SK-N-SH (cell line): ENCODE measurements at regions not wholly inside any gene's neighbourhood (a gene's known extent, or its start where the extent isn't known, plus 50 kb on each side); places are given as distances from the start of the nearest gene placed in this dataset.

Experiments used
- CHD2 ChIP-seq: fragments of 150-350 bp; IDR thresholded peaks from 2 replicates; pipeline ENCODE4 v1.6.1; 2018; ENCODE audit warnings: low read length; ENCODE audit not compliant: partially characterized antibody
- CTCF ChIP-seq: fragments of 200-600 bp; sonication (generic); IDR thresholded peaks from 2 replicates; pipeline ENCODE4 v1.6.1; 2017; ENCODE audit warnings: antibody characterized with exemption, mild to moderate bottlenecking, moderate library complexity
- MXI1 ChIP-seq: IDR thresholded peaks from 2 replicates; pipeline ENCODE4 v1.6.1; 2012; ENCODE audit warnings: mild to moderate bottlenecking, low read depth, low read length, improper control_type of control experiment
- POLR2AphosphoS5 ChIP-seq: IDR thresholded peaks from 2 replicates; pipeline ENCODE4 v1.6.1; 2012; ENCODE audit warnings: low read depth, low read length
- SIN3A ChIP-seq: IDR thresholded peaks from 2 replicates; pipeline ENCODE4 v1.6.1; 2012; ENCODE audit warnings: low read depth, mild to moderate bottlenecking, low read length, moderate library complexity, borderline replicate concordance
- SMC3 ChIP-seq: IDR thresholded peaks from 2 replicates; pipeline ENCODE4 v1.6.1; 2012; ENCODE audit warnings: low read depth, low read length, improper control_type of control experiment
- TAF1 ChIP-seq: IDR thresholded peaks from 2 replicates; pipeline ENCODE4 v1.6.1; 2012; ENCODE audit warnings: low read depth, mild to moderate bottlenecking, low read length, moderate library complexity, borderline replicate concordance
- ZBTB33 ChIP-seq: IDR thresholded peaks from 2 replicates; pipeline ENCODE4 v1.4.0; 2012; ENCODE audit warnings: low read depth, borderline replicate concordance

GRCh38 chr7:12879139-12879538 lies 191.7 kb downstream of the ARL4A start:
- no peak for TF ChIP-seq CTCF
- TF ChIP-seq SIN3A, result no peak
- no peak for TF ChIP-seq ZBTB33
- TF ChIP-seq CHD2, result no peak
- no peak for TF ChIP-seq POLR2AphosphoS5
- TF ChIP-seq TAF1, result no peak
- no peak for TF ChIP-seq SMC3
- no peak for TF ChIP-seq MXI1
